Left forelimb (tissue), 1 donor: ENCODE measurements at regions not wholly inside any gene's neighbourhood (a gene's known extent, or its start where the extent isn't known, plus 50 kb on each side); places are given as distances from the start of the nearest gene placed in this dataset.
"Not testable (repeated sequence)": the region's sequence is repeated elsewhere in the genome, so short reads cannot be mapped to it uniquely, and the experiment has no call there.

Experiments used
- DNase-seq: peaks from one replicate; pipeline ENCODE4 v3.0.0-alpha.2; 2018; ENCODE audit warnings: low spot score

- DNase-seq: no peak
These were observed 121.3 kb upstream of the IQSEC1 start for GRCh38 chr3:13194285-13195209.

DNA sequence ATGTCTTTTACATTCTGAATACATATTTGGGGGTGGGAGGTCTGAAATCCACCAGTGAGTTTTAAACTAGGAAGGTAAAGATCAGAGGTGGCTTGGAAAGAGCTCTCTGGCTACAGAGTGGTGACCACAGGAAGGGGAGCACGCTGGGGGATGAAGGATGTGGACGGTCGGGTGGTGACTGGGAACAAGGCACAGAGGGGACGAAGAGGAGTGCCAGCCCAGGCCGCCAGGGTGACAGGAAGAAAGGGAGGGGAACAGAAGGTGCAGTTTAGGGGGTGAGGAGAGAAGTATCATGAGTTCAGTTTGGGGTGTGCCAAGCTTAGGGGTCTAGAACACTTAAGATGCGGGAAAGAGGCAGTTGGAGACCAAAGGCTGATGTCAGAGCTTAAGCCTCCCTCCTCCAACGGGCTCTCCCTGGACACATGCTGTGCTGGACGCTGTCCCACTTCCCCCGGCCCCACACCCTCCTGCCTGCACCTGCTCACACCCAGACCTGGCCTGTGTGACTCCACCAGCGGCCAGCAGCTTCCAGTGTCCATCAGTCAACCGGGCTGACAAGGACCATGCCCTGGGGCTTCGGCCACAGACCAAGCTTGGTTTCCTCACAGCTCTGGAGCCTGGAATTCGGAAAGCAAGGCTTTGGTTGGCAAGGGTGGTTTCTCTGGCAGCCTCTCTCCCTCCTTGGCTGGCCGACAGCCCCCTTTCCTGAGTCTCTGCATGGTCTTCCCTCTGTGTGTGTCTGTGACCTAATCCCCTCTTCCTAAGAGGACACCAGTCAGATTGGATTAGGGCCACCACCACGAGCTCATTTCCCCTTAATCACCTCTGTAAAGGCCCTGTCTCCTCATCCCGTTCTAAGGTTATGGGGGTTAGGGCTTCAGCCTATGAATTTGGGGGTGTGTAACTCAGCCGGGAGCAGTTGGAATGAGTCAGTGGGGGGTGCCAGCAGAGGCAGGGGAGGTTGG, 120.4 kb upstream of the IQSEC1 start:
- DNase-seq: no peak

- DNase-seq: no peak
These were observed 119.4 kb upstream of the IQSEC1 start for GRCh38 chr3:13192471-13193213.

DNA sequence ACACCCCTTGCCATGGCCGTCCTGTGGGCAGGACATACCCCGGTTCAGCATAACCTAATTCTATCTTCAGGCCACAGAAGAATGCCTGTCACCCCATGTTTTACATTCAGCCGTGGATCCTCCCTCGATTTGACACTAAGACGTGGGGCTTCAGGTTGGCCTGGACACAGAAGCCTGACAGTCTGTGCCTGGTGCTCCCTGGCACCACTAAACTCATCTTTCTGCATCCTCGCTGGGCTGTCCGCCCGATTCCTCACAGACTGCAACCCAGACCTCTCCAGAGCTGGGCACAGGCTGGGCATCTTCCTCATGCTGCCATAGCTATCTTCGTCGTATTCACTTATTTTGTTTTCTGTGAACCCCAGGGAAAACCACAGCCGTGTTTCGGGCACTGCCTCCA, 117.8 kb upstream of the IQSEC1 start:
- DNase-seq: no peak

- no peak for DNase-seq
These were observed 117.1 kb upstream of the IQSEC1 start for GRCh38 chr3:13190378-13190765.

- DNase-seq: no peak
These were observed 116.6 kb upstream of the IQSEC1 start for GRCh38 chr3:13189639-13190377.

- no peak for DNase-seq
These were observed 115.7 kb upstream of the IQSEC1 start for GRCh38 chr3:13188975-13189374.

- no peak for DNase-seq
These were observed 115.1 kb upstream of the IQSEC1 start for GRCh38 chr3:13188181-13188779.

GRCh38 chr3:13187593-13187992, 114.4 kb upstream of the IQSEC1 start:
- no peak for DNase-seq

- DNase-seq: no peak
These were observed 113.2 kb upstream of the IQSEC1 start for GRCh38 chr3:13186435-13186815.

GRCh38 chr3:13185737-13186434, 112.7 kb upstream of the IQSEC1 start:
- no peak for DNase-seq

DNA sequence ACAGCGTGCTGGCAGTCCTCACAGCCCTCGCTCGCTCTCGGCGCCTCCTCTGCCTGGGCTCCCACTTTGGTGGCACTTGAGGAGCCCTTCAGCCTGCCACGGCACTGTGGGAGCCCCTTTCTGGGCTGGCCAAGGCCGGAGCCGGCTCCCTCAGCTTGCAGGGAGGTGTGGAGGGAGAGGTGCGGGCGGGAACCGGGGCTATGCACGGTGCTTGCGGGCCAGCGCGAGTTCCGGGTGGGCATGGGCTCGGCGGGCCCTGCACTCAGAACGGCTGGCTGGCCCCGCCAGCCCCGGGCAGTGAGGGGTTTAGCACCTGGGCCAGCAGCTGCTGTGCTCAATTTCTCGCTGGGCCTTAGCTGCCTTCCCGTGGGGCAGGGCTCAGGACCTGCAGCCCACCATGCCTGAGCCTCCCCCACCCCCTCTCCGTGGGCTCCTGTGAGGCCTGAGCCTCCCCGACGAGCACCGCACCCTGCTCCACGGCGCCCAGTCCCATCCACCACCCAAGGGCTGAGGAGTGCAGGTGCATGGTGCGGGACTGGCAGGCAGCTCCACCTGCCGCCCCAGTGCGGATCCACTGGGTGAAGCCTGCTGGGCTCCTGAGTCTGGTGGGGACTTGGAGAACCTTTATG, 106.5 kb upstream of the IQSEC1 start:
- DNase-seq: not testable (repeated sequence)

DNA sequence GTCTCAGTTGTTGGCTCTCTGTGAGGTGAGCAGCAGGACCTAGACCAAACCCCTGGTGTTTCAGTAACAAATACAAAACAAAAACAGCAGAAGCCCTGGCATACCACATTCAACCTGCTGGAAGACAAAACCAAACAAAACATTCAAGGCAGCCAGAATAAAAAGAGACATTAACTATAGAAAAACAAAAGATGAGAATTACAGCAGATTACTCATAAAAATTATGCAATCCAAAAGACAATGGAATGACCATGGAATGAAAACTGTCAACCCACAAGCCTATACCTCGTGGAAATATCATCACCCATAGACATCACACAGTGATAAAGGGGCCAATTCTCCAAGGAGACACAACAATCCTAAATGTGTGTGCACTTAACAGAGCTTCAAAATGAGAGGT, 106.0 kb upstream of the IQSEC1 start:
- DNase-seq: no peak

DNA sequence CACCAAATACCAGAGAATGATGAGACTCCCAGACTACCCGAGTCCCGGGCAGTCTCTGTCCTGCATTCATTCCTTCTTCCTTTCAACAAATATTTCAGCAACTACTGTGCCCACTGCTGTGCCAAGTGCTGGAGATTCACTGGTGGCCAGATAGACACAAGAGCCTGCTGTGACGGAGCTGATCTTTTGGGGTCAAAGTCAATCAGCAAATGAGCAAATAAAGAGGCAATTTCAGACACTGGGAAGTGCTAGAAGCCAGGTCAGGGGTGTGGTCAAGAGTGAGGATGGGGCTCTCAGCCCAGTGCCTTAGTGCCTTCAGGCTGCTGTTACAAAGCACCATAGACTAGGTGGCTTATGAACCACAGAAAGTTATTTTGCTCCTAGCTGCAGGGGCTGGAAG, 104.9 kb upstream of the IQSEC1 start:
- no peak for DNase-seq

DNA sequence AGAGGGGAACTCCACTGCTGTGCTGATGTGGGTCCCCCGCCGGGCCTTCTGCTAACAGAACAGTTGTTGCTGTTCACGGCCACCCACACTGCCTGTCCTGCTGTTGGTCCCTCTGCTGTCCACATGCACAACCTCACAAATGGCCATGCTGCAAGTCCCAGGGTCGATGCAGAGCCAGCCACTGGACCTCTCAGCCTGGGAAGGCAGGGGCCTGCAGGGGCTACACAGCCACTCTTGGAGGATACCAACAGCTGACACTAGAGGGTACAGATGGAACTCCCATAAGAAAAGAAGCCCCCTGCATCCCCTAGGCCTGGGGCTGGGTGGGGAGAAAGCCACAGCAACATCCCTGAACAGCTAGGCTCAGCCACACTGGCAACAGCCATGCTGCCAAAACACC, 104.4 kb upstream of the IQSEC1 start:
- no peak for DNase-seq

- no peak for DNase-seq
These were observed 104.0 kb upstream of the IQSEC1 start for GRCh38 chr3:13177236-13177635.

DNA sequence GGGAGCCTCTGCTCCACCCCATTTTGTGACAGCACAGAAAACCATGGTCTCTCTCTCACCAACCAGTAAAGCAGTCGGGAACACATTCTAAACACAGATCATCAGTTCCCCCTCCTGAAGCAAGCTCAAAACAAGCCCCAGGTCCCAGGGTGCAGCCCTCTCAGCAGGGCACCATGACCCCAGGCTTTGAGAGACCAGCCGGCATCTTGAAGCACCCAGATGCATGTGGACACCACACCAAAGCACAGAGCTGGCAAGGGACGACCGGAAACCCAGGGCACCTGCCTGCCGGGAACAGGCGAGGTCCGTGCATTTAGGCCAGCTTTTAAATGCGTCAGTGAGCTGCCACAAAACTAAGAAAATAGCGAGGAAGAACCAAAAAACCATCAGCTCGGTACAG, 103.2 kb upstream of the IQSEC1 start:
- no peak for DNase-seq

DNA sequence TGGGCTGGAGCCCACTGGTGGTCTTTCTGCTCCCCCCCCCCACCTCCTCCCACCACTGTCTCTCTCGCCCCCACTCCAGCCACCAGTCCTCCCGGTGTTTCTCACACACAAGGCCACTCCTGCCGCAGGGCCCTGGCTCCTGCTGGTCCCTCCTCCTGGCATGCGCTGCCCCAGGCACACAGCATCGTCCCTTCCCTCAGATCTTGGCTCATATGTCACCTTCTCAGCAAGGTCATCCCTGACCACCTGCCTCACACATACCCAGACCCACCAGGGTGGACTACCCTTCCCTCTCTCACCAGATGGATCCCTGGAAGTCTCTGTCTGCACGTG, 101.5 kb upstream of the IQSEC1 start:
- no peak for DNase-seq

GRCh38 chr3:13174011-13174802, 101.0 kb upstream of the IQSEC1 start:
- no peak for DNase-seq
